Aorta (tissue), 5 donors: ENCODE measurements at regions not wholly inside any gene's neighbourhood (a gene's known extent, or its start where the extent isn't known, plus 50 kb on each side); places are given as distances from the start of the nearest gene placed in this dataset.
"Not testable (repeated sequence)": the region's sequence is repeated elsewhere in the genome, so short reads cannot be mapped to it uniquely, and the experiment has no call there.

Experiments
- ATAC-seq: fragments of 200-7000 bp; cut with Tn5 transposase; one replicate; pipeline ENCODE4 v1.9.1; 2022; ENCODE audit warnings: moderate library complexity; ENCODE audit not compliant: low FRiP score
- DNase-seq, 2 donors: peaks; one replicate each; pipeline ENCODE4 v3.0.0-alpha.2; 2020
- H3K27ac ChIP-seq, 2 donors: one replicate each; pipeline ENCODE4 v1.5.1; 2013; ENCODE audit warnings: low read length in 2 of 2, mild to moderate bottlenecking in 2 of 2, moderate library complexity in 2 of 2, control low read depth in 1 of 2, inconsistent platforms in 1 of 2, low read depth in 1 of 2
- H3K27me3 ChIP-seq, 2 donors: one replicate each; pipeline ENCODE4 v1.6.1; 2013; ENCODE audit warnings: control low read depth in 1 of 2, low read length in 1 of 2, mild to moderate bottlenecking in 1 of 2, moderate library complexity in 1 of 2; ENCODE audit not compliant: insufficient read depth in 2 of 2, control insufficient read depth in 1 of 2
- H3K36me3 ChIP-seq, 2 donors: one replicate each; pipeline ENCODE4 v1.6.1; 2013; ENCODE audit warnings: control low read depth in 1 of 2, low read length in 1 of 2, mild to moderate bottlenecking in 1 of 2; ENCODE audit not compliant: insufficient read depth in 2 of 2, control insufficient read depth in 1 of 2
- H3K4me1 ChIP-seq, 2 donors: one replicate each; pipeline ENCODE4 v1.6.1; 2013; ENCODE audit warnings: low read length in 2 of 2, control low read depth in 1 of 2, mild to moderate bottlenecking in 1 of 2, moderate library complexity in 1 of 2; ENCODE audit not compliant: insufficient read depth in 2 of 2, control insufficient read depth in 1 of 2
- H3K4me3 ChIP-seq, 2 donors: one replicate each; pipeline ENCODE4 v1.5.1; 2013; ENCODE audit warnings: low read length in 2 of 2, control low read depth in 1 of 2, mild to moderate bottlenecking in 1 of 2
- H3K9me3 ChIP-seq: one replicate; pipeline ENCODE4 v1.6.1; 2013; ENCODE audit warnings: mild to moderate bottlenecking, low read length; ENCODE audit not compliant: control insufficient read depth
- WGBS, 2 donors: extraction: QIAGEN DNeasy Blood & Tissue Kit; methylation state at CpG; one replicate each; pipeline ENCODE4 v1.1.7; 2013; 5-methylcytosine and 5-hydroxymethylcytosine counted together
- intact Hi-C, 2 donors: fragments of 100-400 bp; cut with DNase I; formaldehyde crosslinking; loops; one replicate each; pipeline versions ENCODE4 v1.14.2 to v1.15.0; 2022
- donor health status: healthy with polysubstance abuse.
- donor health status: Bipolar disorder and iron deficiency.
- donor health status: DM: no; HTN: no; CAD: no.
- donor health status: DM: no; HTN: no; CAD: no.
- donor health status: DM: yes; HTN: yes; CAD: no.

DNA sequence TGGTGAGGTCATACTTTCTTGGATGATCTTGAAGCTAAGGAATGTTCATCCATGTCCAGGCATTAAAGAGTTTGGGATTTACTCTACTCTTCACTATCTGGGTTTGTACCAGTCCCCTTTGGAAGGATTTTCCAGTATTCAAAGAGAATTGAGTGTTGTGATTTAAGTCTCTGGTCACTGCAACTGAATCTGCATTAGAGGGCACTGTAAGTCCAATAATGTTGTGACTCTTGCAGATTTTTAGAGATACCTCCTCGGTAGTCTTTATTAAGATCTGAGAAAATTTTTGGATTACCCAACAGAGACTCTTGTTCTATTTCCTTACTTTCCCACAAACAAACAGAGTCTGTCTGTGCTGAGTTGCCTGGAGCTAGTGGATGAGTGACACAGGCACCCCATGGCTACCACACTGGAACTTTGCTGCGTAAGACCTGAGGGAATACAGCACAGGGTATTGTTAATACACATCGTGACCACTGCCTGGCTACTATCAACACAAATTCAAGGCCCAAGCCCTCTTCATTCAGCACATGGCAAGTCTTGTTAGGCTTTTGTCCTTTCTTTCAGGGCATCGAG, 357.1 kb upstream of the KLHL4 start:
- Histone ChIP-seq H3K4me1 (no peaks in the 10 kb centered on the region), H3K27me3 (no peaks in the 10 kb centered on the region), H3K27ac (no peak overlapping the region), H3K36me3 (no peaks in the 10 kb centered on the region), H3K9me3 (no peaks in the 10 kb centered on the region), H3K4me3 (no peak overlapping the region)
- ATAC-seq (no peak), DNase-seq (no peak)
- WGBS, 2 donors: 64 to 65% methylated on average over 4 of the region's 4 CpGs
- intact Hi-C loops: no loop called here

DNA sequence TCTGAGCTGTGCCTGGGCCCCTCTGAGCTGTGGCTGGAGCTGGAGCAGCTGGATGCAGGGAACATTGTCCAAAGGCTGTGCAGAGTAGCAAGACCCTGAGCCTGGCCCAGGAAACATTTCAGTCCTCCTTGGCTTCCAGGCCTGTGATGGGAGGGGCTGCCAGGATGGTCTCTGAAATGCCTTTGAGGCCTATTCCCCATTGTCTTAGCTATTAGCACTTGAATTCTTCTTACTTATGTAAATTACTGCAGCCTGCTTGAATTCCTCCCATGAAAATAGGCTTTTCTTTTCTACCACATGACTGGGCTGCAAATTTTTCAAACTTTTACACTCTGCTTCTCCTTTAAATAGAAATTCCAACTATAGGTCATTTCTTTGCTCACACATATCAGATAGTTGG, 349.8 kb upstream of the KLHL4 start:
- no peak for DNase-seq
- peaks cover 1% of the 10 kb centered on the region for H3K9me3 ChIP-seq
- no peaks in the 10 kb centered on the region for H3K4me1 ChIP-seq
- intact Hi-C loops: no loop called here
- no peak overlapping the region for H3K4me3 ChIP-seq
- ATAC-seq: no peak
- no peaks in the 10 kb centered on the region for H3K36me3 ChIP-seq
- H3K27ac ChIP-seq: no peak overlapping the region
- H3K27me3 ChIP-seq: no peaks in the 10 kb centered on the region

GRCh38 chrX:87178009-87178408, 339.6 kb upstream of the KLHL4 start:
- H3K9me3 ChIP-seq, H3K36me3 ChIP-seq, DNase-seq, H3K4me3 ChIP-seq, H3K27ac ChIP-seq, H3K4me1 ChIP-seq, H3K27me3 ChIP-seq, ATAC-seq, intact Hi-C loops: not testable (repeated sequence)
